ENCODE measurements at regions not wholly inside any gene's neighbourhood (a gene's known extent, or its start where the extent isn't known, plus 50 kb on each side); places are given as distances from the start of the nearest gene placed in this dataset. TPM values are rescaled to one million over a fixed set of nuclear protein-coding genes. Genes with fewer than 3 reads are reported as not detected.

- TF ChIP-seq, protein P1, sequence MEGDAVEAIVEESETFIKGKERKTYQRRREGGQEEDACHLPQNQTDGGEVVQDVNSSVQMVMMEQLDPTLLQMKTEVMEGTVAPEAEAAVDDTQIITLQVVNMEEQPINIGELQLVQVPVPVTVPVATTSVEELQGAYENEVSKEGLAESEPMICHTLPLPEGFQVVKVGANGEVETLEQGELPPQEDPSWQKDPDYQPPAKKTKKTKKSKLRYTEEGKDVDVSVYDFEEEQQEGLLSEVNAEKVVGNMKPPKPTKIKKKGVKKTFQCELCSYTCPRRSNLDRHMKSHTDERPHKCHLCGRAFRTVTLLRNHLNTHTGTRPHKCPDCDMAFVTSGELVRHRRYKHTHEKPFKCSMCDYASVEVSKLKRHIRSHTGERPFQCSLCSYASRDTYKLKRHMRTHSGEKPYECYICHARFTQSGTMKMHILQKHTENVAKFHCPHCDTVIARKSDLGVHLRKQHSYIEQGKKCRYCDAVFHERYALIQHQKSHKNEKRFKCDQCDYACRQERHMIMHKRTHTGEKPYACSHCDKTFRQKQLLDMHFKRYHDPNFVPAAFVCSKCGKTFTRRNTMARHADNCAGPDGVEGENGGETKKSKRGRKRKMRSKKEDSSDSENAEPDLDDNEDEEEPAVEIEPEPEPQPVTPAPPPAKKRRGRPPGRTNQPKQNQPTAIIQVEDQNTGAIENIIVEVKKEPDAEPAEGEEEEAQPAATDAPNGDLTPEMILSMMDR (IDR thresholded peaks at IDR 0.05), result no peak
- TF ChIP-seq POLR2A (IDR thresholded peaks at IDR 0.05), result no peak
- Histone ChIP-seq H3K27me3 (no peaks in the 10 kb centered on the region), H3K4me3 (no peak overlapping the region), H3K4me1 (no peaks in the 10 kb centered on the region), H3K36me3 (replicated peaks in 1 of 2; ENCODE audit: insufficient read depth in 1 of 2, low read depth in 2 of 2) (no peaks in the 10 kb centered on the region), H3K9me3 (no peaks in the 10 kb centered on the region), H3K27ac (no peak overlapping the region)
- ATAC-seq, result no peak
- DNase-seq, result no peak
- intact Hi-C loops (cut with DNase I), result no loop called here
Observed at GRCh38 chr4:81287101-81287500, 72.1 kb upstream of the PRKG2 start.

DNA sequence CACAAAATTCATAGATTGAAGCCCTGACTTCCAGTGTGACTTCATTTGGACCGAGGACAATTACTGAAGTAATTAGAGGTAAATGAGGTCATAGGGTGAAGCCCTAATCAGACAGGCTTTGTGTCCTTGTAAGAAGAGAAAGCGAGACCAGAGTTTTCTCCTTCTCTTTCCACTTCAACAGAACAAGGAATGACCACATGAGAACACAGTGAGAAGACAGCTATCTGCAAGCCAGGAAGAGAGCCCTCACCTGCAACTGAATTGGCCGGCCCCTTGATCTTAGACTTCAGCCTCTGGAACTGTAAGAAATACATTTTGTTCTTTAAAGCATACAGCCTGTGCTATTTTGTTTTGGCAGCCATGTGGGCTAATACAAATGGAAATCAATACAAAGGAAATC, 67.1 kb upstream of the PRKG2 start:
- H3K9me3 ChIP-seq, result no peaks in the 10 kb centered on the region
- ATAC-seq, result no peak
- TF ChIP-seq, protein P1 (IDR thresholded peaks at IDR 0.05), result no peak
- H3K27ac ChIP-seq, result no peak overlapping the region
- H3K4me1 ChIP-seq, result no peaks in the 10 kb centered on the region
- H3K27me3 ChIP-seq, result no peaks in the 10 kb centered on the region
- DNase-seq, result no peak
- intact Hi-C loops (cut with DNase I), result no loop called here
- H3K4me3 ChIP-seq, result no peak overlapping the region
- 69 to 70% methylated on average over 3 of the region's 3 CpGs for WGBS, 2 donors
- H3K36me3 ChIP-seq (replicated peaks in 1 of 2; ENCODE audit: insufficient read depth in 1 of 2, low read depth in 2 of 2), result no peaks in the 10 kb centered on the region

DNA sequence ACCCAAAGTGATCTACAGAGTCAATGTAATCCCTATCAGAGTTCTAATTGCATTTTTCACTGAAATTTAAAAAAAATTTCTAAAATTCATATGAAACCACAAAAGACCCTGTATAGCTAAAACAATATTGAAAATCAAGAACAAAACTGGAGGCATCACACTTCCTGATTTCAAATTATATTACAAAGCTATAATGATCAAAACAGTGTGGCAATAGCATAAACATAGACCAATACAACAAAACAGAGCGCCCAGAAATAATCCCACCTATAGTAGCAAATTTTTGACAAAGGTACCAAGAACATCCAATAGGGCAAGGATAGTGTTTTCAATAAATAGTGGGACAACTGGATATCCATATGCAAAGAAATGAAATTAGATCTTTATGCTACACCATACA, 59.4 kb upstream of the PRKG2 start:
- intact Hi-C loops (cut with DNase I), result no loop called here
- H3K27me3 ChIP-seq, result no peaks in the 10 kb centered on the region
- H3K36me3 ChIP-seq (replicated peaks in 1 of 2; ENCODE audit: insufficient read depth in 1 of 2, low read depth in 2 of 2), result no peaks in the 10 kb centered on the region
- H3K4me1 ChIP-seq, result no peaks in the 10 kb centered on the region
- H3K4me3 ChIP-seq, result no peak overlapping the region
- H3K27ac ChIP-seq, result no peak overlapping the region
- 71 to 93% methylated on average over 1 of the region's 1 CpG for WGBS, 2 donors
- TF ChIP-seq, protein P1 (IDR thresholded peaks at IDR 0.05), result no peak
- TF ChIP-seq POLR2A (IDR thresholded peaks at IDR 0.05), result no peak
- H3K9me3 ChIP-seq, result no peaks in the 10 kb centered on the region
- DNase-seq (no peak), ATAC-seq (no peak)

DNA sequence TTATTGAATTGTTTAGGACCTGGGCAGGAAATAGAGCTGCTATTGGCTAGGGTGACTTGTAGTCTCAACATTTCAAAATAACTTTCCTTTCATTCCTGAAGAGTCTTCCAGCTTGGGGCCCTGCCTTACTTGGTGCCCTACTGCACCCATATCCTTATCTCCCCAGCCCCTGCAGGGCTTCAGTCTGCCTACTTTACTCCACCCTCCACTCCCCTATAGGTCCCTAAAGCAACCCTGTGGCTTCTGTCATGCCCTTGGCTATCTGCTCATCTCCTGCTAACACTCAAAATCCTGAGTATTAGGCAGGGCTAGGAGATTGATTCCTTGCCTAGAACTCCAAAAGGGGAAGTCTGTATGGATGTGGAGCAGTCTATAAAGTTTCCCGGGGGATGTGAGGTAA, 57.6 kb upstream of the PRKG2 start:
- DNase-seq (no peak), ATAC-seq (no peak)
- H3K9me3 ChIP-seq, result no peaks in the 10 kb centered on the region
- H3K27ac ChIP-seq, result no peak overlapping the region
- H3K36me3 ChIP-seq (replicated peaks in 1 of 2; ENCODE audit: insufficient read depth in 1 of 2, low read depth in 2 of 2), result no peaks in the 10 kb centered on the region
- no peaks in the 10 kb centered on the region for H3K27me3 ChIP-seq
- no peak overlapping the region for H3K4me3 ChIP-seq
- no peaks in the 10 kb centered on the region for H3K4me1 ChIP-seq
- intact Hi-C loops (cut with DNase I), result no loop called here
- WGBS, 2 donors, result 60 to 75% methylated on average over 1 of the region's 1 CpG
- TF ChIP-seq, protein P1 (IDR thresholded peaks at IDR 0.05), result no peak
- no peak for TF ChIP-seq POLR2A (IDR thresholded peaks at IDR 0.05)

Small RNA genes lying in the stretch of these regions (small RNA-seq; reads per million reads assigned to genes)
- gene RNU5A-2P, result not detected
